Lower leg skin (tissue), 4 donors: ENCODE measurements at regions not wholly inside any gene's neighbourhood (a gene's known extent, or its start where the extent isn't known, plus 50 kb on each side); places are given as distances from the start of the nearest gene placed in this dataset.

Experiments used
- DNase-seq, 2 donors: peaks; one replicate each; pipeline ENCODE4 v3.0.0-alpha.2; 2019; ENCODE audit warnings: low spot score in 2 of 2
- H3K4me3 ChIP-seq: fragments of 200-600 bp; sonication (generic); 2 replicates; pipeline ENCODE4 v1.5.1; 2017; ENCODE audit warnings: mild to moderate bottlenecking, low read depth; ENCODE audit not compliant: poor library complexity, severe bottlenecking
- CTCF ChIP-seq, 3 donors: fragments of 450-650 bp; IDR thresholded peaks; one replicate each; pipeline ENCODE4 v1.5.1; 2016; ENCODE audit warnings: antibody characterized with exemption in 3 of 3, mild to moderate bottlenecking in 3 of 3, moderate library complexity in 2 of 3
- POLR2A ChIP-seq, 2 donors: fragments of 450-650 bp; IDR thresholded peaks; one replicate each; pipeline ENCODE4 v1.6.1; 2016 to 2017; ENCODE audit warnings: antibody characterized with exemption in 2 of 2, mild to moderate bottlenecking in 1 of 2, moderate library complexity in 1 of 2
- WGBS, 2 donors: methylation state at CpG; one replicate each; pipeline ENCODE4 v1.1.5; 2018; 5-methylcytosine and 5-hydroxymethylcytosine counted together
- intact Hi-C: fragments of 100-400 bp; cut with DNase I; formaldehyde crosslinking; loops from one replicate; pipeline ENCODE4 v1.15.0; 2023; ENCODE audit warnings: low total_unique reads

GRCh38 chr6:163984124-163984936, 569.8 kb downstream of the QKI start:
- H3K4me3 ChIP-seq = no peak overlapping the region

GRCh38 chr6:163983679-163984078, 569.2 kb downstream of the QKI start:
- no peak overlapping the region for H3K4me3 ChIP-seq
- DNase-seq = no peak
- no peak for TF ChIP-seq CTCF (IDR thresholded peaks at IDR 0.05)
- no peak for TF ChIP-seq POLR2A (IDR thresholded peaks at IDR 0.05)
- WGBS, 2 donors = 65 to 71% methylated on average over 10 of the region's 10 CpGs
- intact Hi-C loops = no loop called here

More at GRCh38 chr6:163984124-163984936, 569.8 kb downstream of the QKI start:
- 73 to 74% methylated on average over 9 of the region's 9 CpGs for WGBS, 2 donors
- TF ChIP-seq CTCF (IDR thresholded peaks at IDR 0.05) = no peak
- TF ChIP-seq POLR2A (IDR thresholded peaks at IDR 0.05) = no peak
- intact Hi-C loops = no loop called here
- DNase-seq = no peak

DNA sequence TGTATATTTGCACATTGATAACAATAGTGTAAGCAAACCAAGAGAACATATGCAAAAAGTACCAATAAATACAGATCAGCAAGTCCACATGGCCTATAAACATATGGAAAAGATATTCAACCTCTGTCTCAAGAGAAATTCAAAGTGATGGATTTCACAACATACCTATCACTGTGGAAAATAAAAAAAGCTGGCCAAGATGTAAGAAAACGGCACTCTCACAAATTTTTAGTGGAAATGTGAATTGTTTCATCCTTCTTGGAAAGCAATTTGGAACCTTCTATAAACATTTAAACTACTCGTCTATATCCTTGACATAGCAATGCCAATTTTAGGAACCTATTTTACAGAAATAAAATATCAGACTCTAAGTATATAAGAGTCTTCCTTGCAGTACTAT, 559.8 kb downstream of the QKI start:
- intact Hi-C loops = no loop called here
- WGBS, 2 donors = 72 to 74% methylated on average over 2 of the region's 2 CpGs
- DNase-seq = no peak
- H3K4me3 ChIP-seq = no peak overlapping the region
- TF ChIP-seq POLR2A (IDR thresholded peaks at IDR 0.05) (no peak), CTCF (IDR thresholded peaks at IDR 0.05) (no peak)

- no peak for DNase-seq
- TF ChIP-seq POLR2A (IDR thresholded peaks at IDR 0.05) (no peak), CTCF (IDR thresholded peaks at IDR 0.05) (no peak)
- H3K4me3 ChIP-seq = no peak overlapping the region
- intact Hi-C loops = no loop called here
- 94 to 97% methylated on average over 49 to 54 of the region's 59 CpGs for WGBS, 2 donors
These were observed 557.6 kb downstream of the QKI start for GRCh38 chr6:163971841-163972838.

- DNase-seq = no peak
- no peak for TF ChIP-seq POLR2A (IDR thresholded peaks at IDR 0.05)
- no peak for TF ChIP-seq CTCF (IDR thresholded peaks at IDR 0.05)
- intact Hi-C loops = no loop called here
- no peak overlapping the region for H3K4me3 ChIP-seq
- WGBS, 2 donors = 80 to 83% methylated on average over 13 of the region's 13 CpGs
These were observed 556.5 kb downstream of the QKI start for GRCh38 chr6:163970846-163971564.
